Activated CD8-positive, alpha-beta T cell treated with anti-CD3 and anti-CD28 coated beads, Interleukin-2, amount 10 ng/mL, durations not matched to agents 7 days and 5 days (primary cell): ENCODE measurements at regions not wholly inside any gene's neighbourhood (a gene's known extent, or its start where the extent isn't known, plus 50 kb on each side); places are given as distances from the start of the nearest gene placed in this dataset.
A peak's percentile ranks its signal among the peaks of the same experiment; 100 is the strongest.

Experiments
- ATAC-seq: fragments of 150-1000 bp; cut with Tn5 transposase; one replicate; pipeline ENCODE4 v1.10.0; 2021; ENCODE audit warnings: moderate library complexity
- CTCF ChIA-PET: fragments of 350-600 bp; sonication (Branson Sonifier 250); formaldehyde crosslinking; loops from one replicate; lab custom pipeline; 2021; ENCODE audit warnings: antibody characterized with exemption; lab: Charles Lee
- POLR2A ChIA-PET: fragments of 350-600 bp; sonication (Branson Sonifier 250); formaldehyde crosslinking; loops from one replicate; lab custom pipeline; 2021; ENCODE audit warnings: antibody characterized with exemption; lab: Charles Lee
- DNase-seq: peaks from one replicate; pipeline ENCODE4 v3.0.0-alpha.2; 2020
- H3K27ac Mint-ChIP-seq: one replicate; pipeline ENCODE4 v1.8.0; 2021; ENCODE audit warnings: mild to moderate bottlenecking, mixed read lengths
- H3K27me3 Mint-ChIP-seq: one replicate; pipeline ENCODE4 v1.8.0; 2021; ENCODE audit warnings: low read depth, mixed read lengths
- H3K36me3 Mint-ChIP-seq: one replicate; pipeline ENCODE4 v1.8.0; 2021; ENCODE audit warnings: low read depth, mixed read lengths
- H3K4me1 Mint-ChIP-seq: one replicate; pipeline ENCODE4 v1.8.0; 2021; ENCODE audit warnings: low read depth, mixed read lengths
- H3K4me3 Mint-ChIP-seq: one replicate; pipeline ENCODE4 v1.8.0; 2021; ENCODE audit warnings: mild to moderate bottlenecking, mixed read lengths
- H3K9me3 Mint-ChIP-seq: one replicate; pipeline ENCODE4 v1.8.0; 2022; ENCODE audit warnings: mixed read lengths; ENCODE audit not compliant: insufficient read depth

DNA sequence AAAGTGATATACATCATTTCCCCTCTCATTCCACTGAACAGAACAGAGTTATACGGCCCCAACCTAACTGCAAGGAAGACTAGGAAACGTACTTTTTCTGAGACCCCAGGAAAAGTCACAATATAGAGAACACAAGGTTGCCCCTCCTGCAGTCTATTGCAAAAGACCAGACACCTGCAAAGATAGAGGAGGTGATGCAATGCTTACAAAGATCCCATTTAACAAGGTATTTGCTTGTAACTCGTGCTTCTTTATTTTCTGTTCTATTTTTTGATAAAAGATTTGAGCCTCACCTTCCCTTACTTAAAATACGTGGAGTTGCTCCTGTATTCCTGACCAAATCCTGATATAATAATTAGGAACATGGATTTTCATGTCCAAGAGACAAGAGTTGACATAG, 793.0 kb upstream of the ID2 start:
- H3K27me3 Mint-ChIP-seq, result peaks cover 3% of the 10 kb centered on the region
- H3K4me3 Mint-ChIP-seq, result no peak overlapping the region
- H3K36me3 Mint-ChIP-seq, result no peaks in the 10 kb centered on the region
- H3K4me1 Mint-ChIP-seq, result no peaks in the 10 kb centered on the region
- DNase-seq, result no peak
- H3K27ac Mint-ChIP-seq, result no peak overlapping the region
- ChIA-PET POLR2A (no interaction called here), CTCF (no interaction called here)
- peaks cover 5% of the 10 kb centered on the region for H3K9me3 Mint-ChIP-seq
- no peak for ATAC-seq

DNA sequence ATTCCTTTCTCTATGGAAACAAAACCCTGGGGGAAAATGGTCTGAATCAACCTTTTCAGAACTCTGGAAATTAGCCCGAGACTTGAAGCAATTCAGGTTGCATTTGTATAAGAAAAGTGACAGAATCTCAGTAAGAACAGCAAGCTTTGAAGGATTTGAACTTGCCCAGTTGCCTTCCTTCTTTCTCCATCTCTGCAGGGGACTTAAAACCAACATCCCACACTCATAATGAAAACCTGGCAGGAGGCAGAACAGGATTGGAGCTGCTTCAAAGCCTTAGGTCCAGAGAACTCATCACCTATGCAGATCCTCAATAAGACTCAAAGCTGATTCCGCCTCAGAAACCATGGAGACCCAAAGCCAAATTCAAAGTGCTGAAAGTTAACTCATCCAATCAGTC, 790.5 kb upstream of the ID2 start:
- Mint-ChIP-seq H3K9me3 (peaks cover 7% of the 10 kb centered on the region), H3K27me3 (peaks cover 6% of the 10 kb centered on the region), H3K27ac (no peak overlapping the region), H3K4me1 (no peaks in the 10 kb centered on the region), H3K4me3 (no peak overlapping the region), H3K36me3 (peaks cover 4% of the 10 kb centered on the region)
- ChIA-PET CTCF (no interaction called here), POLR2A (interaction anchor here (0.6 kb wide), 1 partner anchor 535 kb away, joined by 3 read pairs; no protein-coding TSS in a partner anchor)
- ATAC-seq, result no peak
- no peak for DNase-seq

DNA sequence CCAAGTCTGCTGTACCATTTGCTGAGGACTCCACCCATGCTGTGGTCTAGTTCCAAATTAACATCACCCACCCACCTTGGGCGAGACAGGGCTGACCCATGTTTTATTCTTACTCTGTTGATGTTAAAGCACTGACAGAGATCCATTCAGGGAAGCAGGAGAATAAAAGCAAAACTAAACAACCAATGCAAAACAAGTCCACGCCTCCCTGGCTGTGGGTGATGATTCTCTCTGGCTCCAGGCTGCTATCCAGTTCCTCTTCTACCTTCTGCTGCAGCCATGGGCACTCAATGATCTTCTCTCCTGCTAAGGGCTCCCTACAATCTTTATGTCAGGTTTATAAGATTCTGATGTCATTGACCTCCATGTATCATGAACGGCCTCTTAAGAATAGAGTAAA, 786.6 kb upstream of the ID2 start:
- Mint-ChIP-seq H3K36me3 (peaks cover 4% of the 10 kb centered on the region), H3K4me1 (peaks cover 15% of the 10 kb centered on the region), H3K27ac (no peak overlapping the region), H3K4me3 (no peak overlapping the region), H3K27me3 (peaks cover 6% of the 10 kb centered on the region), H3K9me3 (peaks cover 7% of the 10 kb centered on the region)
- POLR2A ChIA-PET, result no interaction called here
- CTCF ChIA-PET, result no interaction called here
- DNase-seq, result no peak
- no peak for ATAC-seq

DNA sequence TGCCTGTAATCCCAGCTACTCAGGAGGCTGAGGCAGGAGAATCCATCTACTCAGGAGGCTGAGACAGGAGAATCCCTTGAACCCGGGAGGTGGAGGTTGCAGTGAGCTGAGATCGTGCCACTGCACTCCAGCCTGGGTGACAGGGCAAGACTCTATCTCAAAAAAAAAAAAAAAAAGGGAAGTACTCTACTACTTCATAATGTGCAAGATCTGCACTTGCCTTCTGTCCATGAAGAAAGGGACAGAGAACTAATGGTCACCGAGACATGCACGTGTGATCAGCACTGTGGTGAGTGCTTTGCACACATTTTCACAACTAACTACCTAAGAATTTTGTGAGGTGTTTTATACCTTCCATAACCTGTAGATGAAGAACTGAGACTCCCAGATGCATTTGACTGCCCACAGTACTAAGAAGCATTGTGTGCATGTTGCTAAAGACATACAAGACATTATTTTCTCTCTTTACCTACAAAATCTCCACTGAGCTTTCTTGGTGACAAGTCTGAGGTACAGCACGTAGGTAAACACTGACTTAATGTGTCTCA, 784.8 kb upstream of the ID2 start:
- ChIA-PET POLR2A (no interaction called here), CTCF (no interaction called here)
- Mint-ChIP-seq H3K4me3 (no peak overlapping the region), H3K27me3 (peaks cover 3% of the 10 kb centered on the region), H3K27ac (no peak overlapping the region), H3K9me3 (peaks cover 7% of the 10 kb centered on the region), H3K36me3 (peaks cover 4% of the 10 kb centered on the region), H3K4me1 (peaks cover 25% of the 10 kb centered on the region)
- DNase-seq, result no peak
- ATAC-seq, result no peak

DNA sequence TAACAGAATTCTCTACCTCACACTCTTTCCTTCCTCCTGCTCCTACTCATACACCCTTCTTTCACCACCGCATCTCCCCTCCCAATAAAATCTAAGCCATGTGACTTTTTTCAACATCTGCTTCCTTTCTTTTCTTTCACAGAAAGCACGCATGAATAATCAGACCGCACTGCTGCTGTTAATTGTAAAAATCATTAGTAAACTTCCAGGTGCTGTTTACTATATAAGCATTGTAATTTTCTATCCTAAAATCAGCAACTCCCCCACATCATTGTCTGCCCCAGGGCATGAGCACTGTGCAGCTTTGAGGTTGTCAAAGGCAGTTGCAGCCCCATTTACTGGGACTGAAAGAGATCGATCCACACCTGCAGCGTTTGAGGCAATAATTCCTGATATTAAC, 782.6 kb upstream of the ID2 start:
- Mint-ChIP-seq H3K36me3 (peaks cover 1% of the 10 kb centered on the region), H3K27me3 (no peaks in the 10 kb centered on the region), H3K27ac (no peak overlapping the region), H3K4me1 (peaks cover 25% of the 10 kb centered on the region), H3K9me3 (no peaks in the 10 kb centered on the region), H3K4me3 (no peak overlapping the region)
- ATAC-seq (no peak), DNase-seq (no peak)
- ChIA-PET CTCF (no interaction called here), POLR2A (no interaction called here)

DNA sequence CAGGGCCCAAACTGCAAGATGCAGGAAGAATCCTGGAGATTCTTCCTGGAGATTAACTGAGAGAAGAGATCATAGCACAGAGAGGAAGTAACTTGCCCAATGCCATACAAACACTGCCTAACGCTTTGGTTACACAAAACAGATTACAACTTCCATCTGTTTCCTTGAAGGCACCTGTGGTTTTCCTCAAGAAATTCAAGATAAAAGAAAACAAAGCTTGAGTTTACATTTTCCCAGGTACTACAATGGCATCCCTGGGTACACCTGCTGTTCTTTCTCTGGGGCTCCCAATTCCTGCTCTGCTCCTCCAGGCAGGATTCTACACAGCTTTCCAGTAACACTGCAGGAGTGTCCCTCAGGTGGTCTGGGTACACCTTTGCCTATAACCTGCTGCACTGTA, 781.9 kb upstream of the ID2 start:
- Mint-ChIP-seq H3K4me3 (no peak overlapping the region), H3K4me1 (peaks cover 25% of the 10 kb centered on the region), H3K27ac (peak overlapping the region; percentile 51), H3K9me3 (no peaks in the 10 kb centered on the region), H3K36me3 (no peaks in the 10 kb centered on the region), H3K27me3 (no peaks in the 10 kb centered on the region)
- ChIA-PET POLR2A (no interaction called here), CTCF (no interaction called here)
- ATAC-seq (no peak), DNase-seq (no peak)

DNA sequence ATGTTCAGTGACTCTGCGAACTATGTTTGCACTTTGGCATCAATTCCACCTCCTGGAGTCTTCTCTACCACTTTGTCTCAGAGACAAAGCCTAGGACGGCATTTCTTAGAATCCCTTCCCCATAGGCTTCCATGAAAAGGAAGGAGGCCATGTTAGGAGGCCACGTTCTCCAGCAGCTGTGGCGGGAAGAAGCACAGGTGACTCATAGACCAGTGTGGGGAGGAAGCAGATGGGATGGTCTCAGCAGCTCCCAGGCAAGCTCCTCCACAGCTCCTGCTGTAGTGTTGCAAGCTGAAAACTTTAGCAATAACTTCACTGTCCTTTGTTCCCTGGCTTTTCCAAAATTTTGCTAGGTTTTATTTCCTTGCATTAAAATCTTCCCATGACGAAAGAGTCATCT, 781.3 kb upstream of the ID2 start:
- CTCF ChIA-PET, result no interaction called here
- H3K27ac Mint-ChIP-seq, result no peak overlapping the region
- H3K4me3 Mint-ChIP-seq, result no peak overlapping the region
- no peak for ATAC-seq
- peaks cover under 1% of the 10 kb centered on the region for H3K27me3 Mint-ChIP-seq
- POLR2A ChIA-PET, result no interaction called here
- H3K9me3 Mint-ChIP-seq, result no peaks in the 10 kb centered on the region
- peaks cover 25% of the 10 kb centered on the region for H3K4me1 Mint-ChIP-seq
- DNase-seq, result peak; percentile 28
- no peaks in the 10 kb centered on the region for H3K36me3 Mint-ChIP-seq

DNA sequence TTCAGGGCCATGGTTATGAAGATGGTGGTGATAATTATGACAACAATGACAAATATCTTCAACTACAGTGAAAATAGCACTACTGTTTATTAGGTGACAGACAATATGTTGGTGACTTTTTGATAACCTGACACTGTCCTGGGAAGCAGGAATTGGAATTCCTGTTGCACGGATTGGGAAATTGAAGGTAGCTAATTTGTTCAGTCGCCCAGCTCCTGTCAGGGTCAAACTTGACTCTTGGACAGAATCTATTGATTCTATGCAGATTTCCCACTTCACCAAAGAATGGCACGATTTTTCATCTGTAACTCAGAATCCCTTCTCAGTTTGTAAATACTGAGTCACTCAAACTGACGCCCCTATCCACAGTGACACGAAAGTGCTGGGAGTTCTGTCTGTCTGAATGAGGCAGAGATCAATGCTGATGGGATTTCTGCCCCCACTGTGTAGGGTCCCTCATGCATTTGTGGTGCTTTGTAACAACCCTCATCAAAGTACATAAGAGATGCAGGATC, 779.5 kb upstream of the ID2 start:
- ChIA-PET POLR2A (no interaction called here), CTCF (no interaction called here)
- peaks cover 25% of the 10 kb centered on the region for H3K4me1 Mint-ChIP-seq

DNA sequence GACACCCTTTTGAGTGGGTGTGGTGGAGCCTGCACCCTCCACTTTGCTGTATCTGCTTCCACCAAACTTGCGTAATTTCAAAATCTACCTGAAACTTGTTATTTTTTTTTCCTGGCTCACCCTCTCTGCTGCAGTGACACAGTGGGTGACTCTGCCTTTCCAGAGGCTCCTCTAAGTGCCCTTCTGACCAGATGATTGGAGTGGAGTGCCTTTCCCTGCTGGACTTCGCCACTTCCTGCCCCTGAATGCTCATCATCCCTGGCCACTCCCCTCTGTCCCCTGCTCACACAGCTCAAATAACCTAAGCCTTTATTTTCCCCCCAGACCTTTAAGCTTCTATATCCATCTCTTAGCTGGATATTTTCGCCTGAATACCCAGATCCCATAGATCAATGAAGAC, 777.5 kb upstream of the ID2 start:
- Mint-ChIP-seq H3K9me3 (no peaks in the 10 kb centered on the region), H3K4me3 (no peak overlapping the region), H3K27me3 (peaks cover 3% of the 10 kb centered on the region), H3K36me3 (no peaks in the 10 kb centered on the region), H3K4me1 (peaks cover 19% of the 10 kb centered on the region), H3K27ac (no peak overlapping the region)
- DNase-seq, result no peak
- ChIA-PET CTCF (no interaction called here), POLR2A (no interaction called here)
- ATAC-seq, result no peak

More for the DNA sequence above, 779.5 kb upstream of the ID2 start:
- no peaks in the 10 kb centered on the region for H3K36me3 Mint-ChIP-seq
- H3K4me3 Mint-ChIP-seq, result no peak overlapping the region
- no peak overlapping the region for H3K27ac Mint-ChIP-seq
- ATAC-seq (no peak), DNase-seq (no peak)
- H3K9me3 Mint-ChIP-seq, result no peaks in the 10 kb centered on the region
- H3K27me3 Mint-ChIP-seq, result peaks cover 3% of the 10 kb centered on the region

DNA sequence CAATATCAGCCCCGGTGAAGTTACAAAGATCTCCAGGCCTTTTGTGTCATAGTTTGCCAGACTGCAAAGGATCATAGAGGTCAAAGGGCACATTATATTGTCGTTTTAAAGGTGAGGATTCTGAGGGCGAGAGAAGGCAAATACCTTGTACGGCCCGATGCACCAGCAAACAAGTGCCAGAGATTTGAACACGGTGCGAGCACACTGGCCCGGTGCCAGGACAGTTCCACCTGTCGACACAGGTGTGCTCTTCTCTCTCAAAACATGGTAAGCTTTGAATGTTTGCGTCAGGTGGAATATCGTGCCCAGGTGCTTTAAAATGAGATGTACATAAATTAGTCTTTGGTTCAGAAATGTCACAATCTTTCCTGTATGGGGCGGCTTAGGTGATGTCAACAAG, 776.1 kb upstream of the ID2 start:
- H3K27ac Mint-ChIP-seq, result no peak overlapping the region

DNA sequence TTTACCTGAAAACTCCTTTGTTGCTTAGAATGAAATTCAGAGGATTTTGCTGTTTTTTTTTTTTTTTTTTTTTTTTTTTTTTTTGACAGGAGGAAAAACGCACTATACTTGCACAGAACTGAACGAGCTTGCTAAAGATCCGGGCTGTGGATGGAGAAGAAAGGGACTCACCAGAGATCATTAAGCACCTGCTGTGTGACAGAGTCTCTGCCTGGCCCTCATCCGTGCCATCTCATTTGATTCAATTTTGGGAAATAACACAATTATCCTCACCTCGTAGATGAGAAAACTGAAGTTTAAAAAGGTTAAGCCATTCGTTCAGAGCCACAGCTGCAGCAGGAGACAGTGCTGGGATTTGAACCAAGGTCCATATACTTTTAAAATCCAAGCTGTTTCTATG, 775.4 kb upstream of the ID2 start:
- CTCF ChIA-PET, result no interaction called here
- no peak overlapping the region for H3K4me3 Mint-ChIP-seq

More for the DNA sequence above, 776.1 kb upstream of the ID2 start:
- ATAC-seq (no peak), DNase-seq (no peak)
- H3K27me3 Mint-ChIP-seq, result peaks cover 3% of the 10 kb centered on the region
- no peaks in the 10 kb centered on the region for H3K9me3 Mint-ChIP-seq
- POLR2A ChIA-PET, result no interaction called here
- H3K36me3 Mint-ChIP-seq, result no peaks in the 10 kb centered on the region
- no peak overlapping the region for H3K4me3 Mint-ChIP-seq
- peaks cover 5% of the 10 kb centered on the region for H3K4me1 Mint-ChIP-seq
- CTCF ChIA-PET, result no interaction called here

DNA sequence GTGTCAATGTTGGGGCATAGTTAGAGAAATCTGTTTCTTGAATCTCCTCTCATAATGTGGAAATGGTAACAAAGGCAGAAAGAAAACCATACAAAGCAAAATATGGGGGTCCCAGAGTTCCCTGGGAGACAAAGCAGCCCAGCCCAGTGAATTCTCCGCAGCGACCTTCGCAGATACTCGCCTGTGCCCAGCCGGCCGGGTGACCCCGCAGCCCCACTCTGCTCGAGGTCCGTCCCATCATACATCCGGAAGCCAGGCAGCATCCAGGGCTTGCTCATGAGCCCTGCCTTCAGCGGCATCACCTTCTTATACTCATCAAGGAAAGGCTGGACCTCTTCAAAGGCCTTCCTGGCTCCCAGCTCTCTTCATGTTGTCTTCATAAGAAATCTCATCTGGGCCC, 774.8 kb upstream of the ID2 start:
- no peaks in the 10 kb centered on the region for H3K4me1 Mint-ChIP-seq
- POLR2A ChIA-PET, result no interaction called here
- no peaks in the 10 kb centered on the region for H3K36me3 Mint-ChIP-seq

More for the DNA sequence above, 775.4 kb upstream of the ID2 start:
- Mint-ChIP-seq H3K27ac (no peak overlapping the region), H3K9me3 (no peaks in the 10 kb centered on the region), H3K27me3 (peaks cover 3% of the 10 kb centered on the region), H3K36me3 (no peaks in the 10 kb centered on the region), H3K4me1 (peaks cover 1% of the 10 kb centered on the region)
- POLR2A ChIA-PET, result no interaction called here
- ATAC-seq (no peak), DNase-seq (no peak)

DNA sequence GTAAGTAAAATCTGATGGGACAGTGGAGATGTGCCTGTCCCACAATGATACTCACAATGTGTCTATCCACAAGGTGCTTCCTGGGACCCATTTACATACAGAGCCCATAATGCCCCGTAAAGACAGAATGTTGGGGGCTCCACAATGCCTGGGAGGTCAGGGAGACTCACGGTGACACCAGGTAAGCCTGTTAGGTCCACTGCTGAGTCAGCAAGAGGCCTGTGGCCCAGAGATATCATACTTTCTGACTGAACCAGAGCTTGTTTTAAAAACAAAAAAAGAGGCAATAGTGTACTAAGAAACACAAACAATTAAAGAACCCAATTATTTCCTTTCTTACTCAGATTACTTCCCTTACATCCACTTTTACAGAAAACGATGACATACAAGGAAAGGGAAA, 771.1 kb upstream of the ID2 start:
- ATAC-seq, result no peak
- CTCF ChIA-PET, result no interaction called here

More for the DNA sequence above, 774.8 kb upstream of the ID2 start:
- Mint-ChIP-seq H3K4me3 (no peak overlapping the region), H3K27me3 (peaks cover 3% of the 10 kb centered on the region), H3K9me3 (no peaks in the 10 kb centered on the region), H3K27ac (no peak overlapping the region)
- CTCF ChIA-PET, result no interaction called here
- DNase-seq (no peak), ATAC-seq (no peak)

More for the DNA sequence above, 771.1 kb upstream of the ID2 start:
- no peak overlapping the region for H3K27ac Mint-ChIP-seq
- no peak overlapping the region for H3K4me3 Mint-ChIP-seq
- no peaks in the 10 kb centered on the region for H3K36me3 Mint-ChIP-seq
- H3K27me3 Mint-ChIP-seq, result peaks cover 1% of the 10 kb centered on the region
- H3K9me3 Mint-ChIP-seq, result no peaks in the 10 kb centered on the region
- POLR2A ChIA-PET, result no interaction called here
- no peaks in the 10 kb centered on the region for H3K4me1 Mint-ChIP-seq
- DNase-seq, result no peak
